Ishikawa (cell line): ENCODE measurements at regions not wholly inside any gene's neighbourhood (a gene's known extent, or its start where the extent isn't known, plus 50 kb on each side); places are given as distances from the start of the nearest gene placed in this dataset.

Experiments used
- CEBPB ChIP-seq: IDR thresholded peaks from 2 replicates; pipeline ENCODE4 v1.6.1; 2012
- CREB1 ChIP-seq: IDR thresholded peaks from 2 replicates; pipeline ENCODE4 v1.6.1; 2012; ENCODE audit warnings: low read depth
- EGR1 ChIP-seq: IDR thresholded peaks from 2 replicates; pipeline ENCODE4 v1.6.1; 2012
- EP300 ChIP-seq: IDR thresholded peaks from 2 replicates; pipeline ENCODE4 v1.6.1; 2012; ENCODE audit warnings: borderline replicate concordance
- FOXM1 ChIP-seq: IDR thresholded peaks from 2 replicates; pipeline ENCODE4 v1.6.1; 2012; ENCODE audit warnings: low read depth, borderline replicate concordance
- NFIC ChIP-seq: IDR thresholded peaks from 2 replicates; pipeline ENCODE4 v1.6.1; 2012
- RAD21 ChIP-seq: IDR thresholded peaks from 2 replicates; pipeline ENCODE4 v1.6.1; 2012; ENCODE audit warnings: low read depth
- TAF1 ChIP-seq: IDR thresholded peaks from 2 replicates; pipeline ENCODE4 v1.6.1; 2012; ENCODE audit warnings: low read depth, mild to moderate bottlenecking
- TCF12 ChIP-seq: IDR thresholded peaks from 2 replicates; pipeline ENCODE4 v1.6.1; 2012; ENCODE audit warnings: low read depth
- TEAD4 ChIP-seq: IDR thresholded peaks from 2 replicates; pipeline ENCODE4 v1.6.1; 2012
- YY1 ChIP-seq: IDR thresholded peaks from 2 replicates; pipeline ENCODE4 v1.6.1; 2012; ENCODE audit warnings: low read depth
- ZBTB7A ChIP-seq: IDR thresholded peaks from 2 replicates; pipeline ENCODE4 v1.6.1; 2012; ENCODE audit warnings: low read depth
- TF ChIP-seq, protein P1 (sequence below): IDR thresholded peaks from 2 replicates; pipeline ENCODE4 v1.6.1; 2012
- TF ChIP-seq, protein P2 (sequence below): IDR thresholded peaks from 2 replicates; pipeline ENCODE4 v1.6.1; 2012
- TF ChIP-seq, protein P3 (sequence below): IDR thresholded peaks from 2 replicates; pipeline ENCODE4 v1.6.1; 2012; ENCODE audit warnings: low read depth, mild to moderate bottlenecking

DNA sequence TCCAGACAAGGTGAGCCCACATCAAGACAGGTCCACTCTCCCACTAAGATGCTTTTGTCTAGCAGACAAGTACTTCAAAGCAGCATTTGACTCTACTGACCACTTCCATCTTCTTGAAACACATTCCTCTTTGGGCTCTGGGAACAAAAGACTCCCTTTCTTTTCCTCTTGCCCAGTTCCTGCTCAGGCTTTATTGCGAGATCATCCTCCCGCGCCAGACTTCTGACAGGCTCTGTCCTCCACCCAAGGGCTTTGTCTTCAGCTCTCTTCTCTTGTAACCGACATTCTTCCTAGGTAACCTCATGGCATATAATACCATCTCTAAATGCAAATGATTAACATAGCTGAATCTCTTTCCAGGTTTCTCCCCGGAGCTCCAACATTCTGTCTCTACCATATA, 85.8 kb downstream of the NUDT12 start:
- no peak for TF ChIP-seq YY1
- TF ChIP-seq TAF1, result no peak

DNA sequence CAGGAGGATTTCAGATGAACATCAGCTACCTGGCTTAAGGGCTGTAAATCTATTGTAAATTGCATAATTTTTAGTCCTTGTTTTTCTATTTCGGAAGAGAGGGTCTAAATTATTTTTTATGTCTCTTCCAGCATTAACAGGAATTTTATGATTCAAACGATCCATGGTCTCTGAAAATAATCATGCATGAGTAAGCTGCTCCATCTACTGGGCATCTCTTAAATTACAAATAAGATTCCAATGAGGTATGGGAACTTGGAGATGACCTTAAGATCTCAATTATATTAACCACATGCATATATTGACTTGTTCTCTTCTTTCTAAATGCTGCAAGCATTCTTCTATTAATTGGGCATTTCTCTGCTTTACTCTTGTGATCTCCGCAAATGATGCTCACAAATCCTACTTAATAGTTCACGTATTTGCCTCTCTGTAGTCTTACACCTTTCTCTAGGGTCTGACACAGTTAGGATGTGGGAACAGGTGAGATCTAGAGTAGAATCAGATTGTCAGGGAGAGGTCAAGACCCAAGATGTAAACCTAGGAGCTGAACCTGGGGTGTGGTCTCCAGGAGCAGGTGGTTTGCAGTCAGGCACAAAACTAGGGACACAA, 86.9 kb downstream of the NUDT12 start:
- no peak for TF ChIP-seq ZBTB7A
- peak; percentile 92 for TF ChIP-seq RAD21

DNA sequence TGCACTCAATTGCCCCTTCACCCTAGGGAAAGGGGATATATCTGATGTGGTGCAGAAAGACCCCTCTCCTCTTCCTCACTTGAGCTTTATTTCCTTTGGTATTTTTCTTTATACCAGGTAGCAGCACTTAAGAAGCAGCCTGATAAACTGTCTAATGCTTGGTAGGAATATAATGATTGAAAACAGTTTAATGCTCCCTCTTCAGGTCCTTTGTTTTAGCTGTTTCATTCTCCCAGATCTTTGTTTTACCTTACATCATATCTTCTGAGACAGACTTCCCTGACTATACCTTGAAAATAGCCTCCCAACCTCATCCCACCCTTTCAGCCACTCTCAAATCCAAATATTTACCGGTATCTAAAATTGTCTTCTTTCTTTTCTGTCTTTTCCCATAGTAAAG, 87.9 kb downstream of the NUDT12 start:
- TF ChIP-seq, protein P1, sequence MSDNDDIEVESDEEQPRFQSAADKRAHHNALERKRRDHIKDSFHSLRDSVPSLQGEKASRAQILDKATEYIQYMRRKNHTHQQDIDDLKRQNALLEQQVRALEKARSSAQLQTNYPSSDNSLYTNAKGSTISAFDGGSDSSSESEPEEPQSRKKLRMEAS, result no peak
- TF ChIP-seq EP300, result no peak
- no peak for TF ChIP-seq CREB1
- TF ChIP-seq ZBTB7A, result no peak
- TF ChIP-seq YY1, result no peak
- TF ChIP-seq TAF1, result no peak
- TF ChIP-seq RAD21, result no peak
- TF ChIP-seq TEAD4, result no peak
- TF ChIP-seq TCF12, result no peak
- TF ChIP-seq NFIC, result no peak
- TF ChIP-seq FOXM1, result no peak
- TF ChIP-seq, protein P2, sequence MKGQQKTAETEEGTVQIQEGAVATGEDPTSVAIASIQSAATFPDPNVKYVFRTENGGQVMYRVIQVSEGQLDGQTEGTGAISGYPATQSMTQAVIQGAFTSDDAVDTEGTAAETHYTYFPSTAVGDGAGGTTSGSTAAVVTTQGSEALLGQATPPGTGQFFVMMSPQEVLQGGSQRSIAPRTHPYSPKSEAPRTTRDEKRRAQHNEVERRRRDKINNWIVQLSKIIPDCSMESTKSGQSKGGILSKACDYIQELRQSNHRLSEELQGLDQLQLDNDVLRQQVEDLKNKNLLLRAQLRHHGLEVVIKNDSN, result no peak
- no peak for TF ChIP-seq CEBPB
- TF ChIP-seq, protein P3, sequence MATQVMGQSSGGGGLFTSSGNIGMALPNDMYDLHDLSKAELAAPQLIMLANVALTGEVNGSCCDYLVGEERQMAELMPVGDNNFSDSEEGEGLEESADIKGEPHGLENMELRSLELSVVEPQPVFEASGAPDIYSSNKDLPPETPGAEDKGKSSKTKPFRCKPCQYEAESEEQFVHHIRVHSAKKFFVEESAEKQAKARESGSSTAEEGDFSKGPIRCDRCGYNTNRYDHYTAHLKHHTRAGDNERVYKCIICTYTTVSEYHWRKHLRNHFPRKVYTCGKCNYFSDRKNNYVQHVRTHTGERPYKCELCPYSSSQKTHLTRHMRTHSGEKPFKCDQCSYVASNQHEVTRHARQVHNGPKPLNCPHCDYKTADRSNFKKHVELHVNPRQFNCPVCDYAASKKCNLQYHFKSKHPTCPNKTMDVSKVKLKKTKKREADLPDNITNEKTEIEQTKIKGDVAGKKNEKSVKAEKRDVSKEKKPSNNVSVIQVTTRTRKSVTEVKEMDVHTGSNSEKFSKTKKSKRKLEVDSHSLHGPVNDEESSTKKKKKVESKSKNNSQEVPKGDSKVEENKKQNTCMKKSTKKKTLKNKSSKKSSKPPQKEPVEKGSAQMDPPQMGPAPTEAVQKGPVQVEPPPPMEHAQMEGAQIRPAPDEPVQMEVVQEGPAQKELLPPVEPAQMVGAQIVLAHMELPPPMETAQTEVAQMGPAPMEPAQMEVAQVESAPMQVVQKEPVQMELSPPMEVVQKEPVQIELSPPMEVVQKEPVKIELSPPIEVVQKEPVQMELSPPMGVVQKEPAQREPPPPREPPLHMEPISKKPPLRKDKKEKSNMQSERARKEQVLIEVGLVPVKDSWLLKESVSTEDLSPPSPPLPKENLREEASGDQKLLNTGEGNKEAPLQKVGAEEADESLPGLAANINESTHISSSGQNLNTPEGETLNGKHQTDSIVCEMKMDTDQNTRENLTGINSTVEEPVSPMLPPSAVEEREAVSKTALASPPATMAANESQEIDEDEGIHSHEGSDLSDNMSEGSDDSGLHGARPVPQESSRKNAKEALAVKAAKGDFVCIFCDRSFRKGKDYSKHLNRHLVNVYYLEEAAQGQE, result no peak

DNA sequence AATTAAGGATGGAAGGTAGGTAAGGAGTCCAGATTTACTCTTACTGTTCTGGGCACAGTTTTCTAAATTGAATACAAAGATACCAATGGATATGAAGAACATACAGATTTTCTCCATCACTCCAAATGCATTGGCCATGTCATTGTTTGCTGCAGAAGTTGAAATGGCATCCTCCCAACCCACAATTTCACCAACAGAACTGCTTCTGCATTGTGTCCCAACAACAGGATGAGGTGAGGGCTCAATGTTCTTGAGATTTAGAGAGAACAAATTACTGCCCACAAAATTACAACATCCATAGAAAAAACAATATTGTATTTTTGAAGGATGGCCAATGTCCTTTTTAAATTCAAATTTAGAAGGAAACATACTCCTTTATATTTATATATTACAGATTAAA, 88.9 kb downstream of the NUDT12 start:
- no peak for TF ChIP-seq TAF1

DNA sequence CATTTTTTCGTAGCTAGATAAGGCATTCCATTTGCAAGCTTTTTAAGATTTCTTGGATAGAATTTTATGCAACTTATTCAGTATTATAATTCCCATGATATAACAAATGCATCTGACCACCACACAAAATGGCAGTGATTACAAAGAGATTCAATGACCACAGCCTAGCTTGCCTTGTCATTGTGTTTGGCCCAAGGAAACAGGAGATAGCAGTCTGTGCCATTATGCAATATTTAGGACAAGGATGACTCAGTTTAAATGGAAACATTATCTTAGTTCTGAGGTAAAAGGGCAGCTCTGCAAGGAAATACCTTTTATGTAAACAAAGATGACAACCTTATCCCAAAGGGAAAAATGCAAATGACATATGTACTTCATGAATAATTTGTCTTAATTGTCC, 89.8 kb downstream of the NUDT12 start:
- TF ChIP-seq TAF1, result no peak

DNA sequence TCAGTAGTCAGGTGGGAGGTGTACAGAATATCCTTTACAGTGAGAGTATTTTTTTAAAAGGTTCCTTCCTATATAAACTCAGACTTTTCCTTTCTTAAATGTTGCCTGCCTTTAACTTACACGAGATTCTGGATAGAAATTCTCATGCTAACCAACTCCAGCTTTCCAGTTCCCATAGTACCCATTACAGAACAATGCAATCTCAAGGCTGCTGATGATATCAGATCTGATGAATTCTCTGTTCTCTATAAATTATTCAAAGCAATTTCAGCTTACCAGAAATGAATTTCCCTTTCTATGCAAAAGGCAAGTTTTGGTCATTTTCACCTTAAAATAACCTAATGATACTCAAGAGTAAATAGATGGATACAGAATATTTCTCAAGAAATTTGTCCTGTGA, 90.3 kb downstream of the NUDT12 start:
- TF ChIP-seq RAD21 (no peak), CREB1 (no peak), CEBPB (no peak), ZBTB7A (no peak), FOXM1 (no peak), YY1 (no peak), NFIC (no peak), TEAD4 (no peak), TAF1 (no peak), EGR1 (no peak)
- TF ChIP-seq, protein P1, result no peak

DNA sequence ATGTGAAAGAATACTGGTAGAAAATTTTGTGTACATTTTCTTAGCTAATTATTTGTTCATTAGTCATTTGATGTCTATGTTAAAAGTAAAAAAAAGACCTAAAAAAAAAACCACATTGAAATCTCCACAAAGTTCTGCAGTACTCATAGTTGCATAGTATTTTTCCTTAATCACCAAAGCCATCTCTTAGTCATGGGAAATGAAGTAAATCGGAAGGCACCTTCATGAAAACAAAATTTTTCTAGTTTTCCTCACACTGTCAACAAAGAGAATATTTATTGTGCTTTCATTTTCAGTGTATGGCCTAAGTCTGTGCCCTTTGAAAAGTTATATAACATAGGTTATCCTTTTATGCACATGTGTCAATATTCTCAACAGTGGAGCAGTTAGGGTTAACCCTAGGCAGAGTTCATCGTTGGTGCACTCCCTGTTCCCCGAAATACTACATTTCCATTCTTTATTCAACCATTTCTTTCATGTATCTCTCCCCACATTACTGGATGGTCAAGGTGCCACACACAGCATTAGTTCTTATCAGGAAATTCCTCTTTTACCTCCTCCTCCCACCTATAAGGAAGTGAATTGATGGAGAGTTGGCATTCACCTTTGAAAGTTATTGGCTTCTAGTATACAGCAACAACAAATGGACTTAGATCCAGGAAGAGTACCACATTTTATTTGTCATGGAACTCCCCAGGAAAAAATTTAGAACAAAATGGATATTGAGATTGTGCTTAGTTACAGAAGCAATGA, 93.1 kb downstream of the NUDT12 start:
- TF ChIP-seq, protein P2, result no peak
- TF ChIP-seq NFIC, result no peak
- no peak for TF ChIP-seq ZBTB7A
- no peak for TF ChIP-seq EP300
- TF ChIP-seq RAD21, result no peak
- TF ChIP-seq TAF1, result no peak
- TF ChIP-seq TCF12, result no peak
- TF ChIP-seq FOXM1, result no peak
- TF ChIP-seq, protein P1, result no peak
- no peak for TF ChIP-seq YY1
- TF ChIP-seq CEBPB, result no peak
- TF ChIP-seq, protein P3, result no peak
